HepG2 (cell line): ENCODE measurements at regions not wholly inside any gene's neighbourhood (a gene's known extent, or its start where the extent isn't known, plus 50 kb on each side); places are given as distances from the start of the nearest gene placed in this dataset.

Source experiments
- CHD4 ChIP-seq: fragments of 200-600 bp; sonication (generic); IDR thresholded peaks from 2 replicates; pipeline ENCODE4 v1.7.0; 2017; ENCODE audit warnings: mild to moderate bottlenecking, low read length, borderline replicate concordance
- CTCF ChIP-seq: sonication (generic); formaldehyde crosslinking; IDR thresholded peaks from 2 replicates; pipeline ENCODE4 v1.5.0; 2020; ENCODE audit warnings: mild to moderate bottlenecking, missing genetic modification reagents, moderate library complexity
- MYC ChIP-seq: sonication (generic); formaldehyde crosslinking; IDR thresholded peaks from 2 replicates; pipeline ENCODE4 v1.9.0; 2021; ENCODE audit warnings: missing genetic modification reagents, borderline replicate concordance
- PCBP1 ChIP-seq: fragments of 200-400 bp; formaldehyde crosslinking; IDR thresholded peaks from 2 replicates; pipeline ENCODE4 v1.6.1; 2017; ENCODE audit warnings: mild to moderate bottlenecking, low read depth, low read length, borderline replicate concordance
- ZBTB7A ChIP-seq: sonication (generic); formaldehyde crosslinking; IDR thresholded peaks from 2 replicates; pipeline ENCODE4 v1.8.0; 2022; ENCODE audit warnings: mild to moderate bottlenecking, missing genetic modification reagents
- ZFX ChIP-seq: sonication (generic); formaldehyde crosslinking; IDR thresholded peaks from 2 replicates; pipeline ENCODE4 v1.4.0; 2020; ENCODE audit warnings: mild to moderate bottlenecking, low read depth, missing genetic modification reagents, moderate library complexity
- ZGPAT ChIP-seq: IDR thresholded peaks from 2 replicates; pipeline ENCODE4 v1.6.1; 2016; ENCODE audit warnings: mild to moderate bottlenecking
- ZMYM3 ChIP-seq: sonication (generic); formaldehyde crosslinking; IDR thresholded peaks from 2 replicates; pipeline ENCODE4 v1.5.1; 2020; ENCODE audit warnings: mild to moderate bottlenecking, missing genetic modification reagents
- ZNF337 ChIP-seq: sonication (generic); formaldehyde crosslinking; IDR thresholded peaks from 2 replicates; pipeline ENCODE4 v1.5.1; 2020; ENCODE audit warnings: missing genetic modification reagents, low read depth, mild to moderate bottlenecking, borderline replicate concordance
- ZNF678 ChIP-seq: sonication (generic); formaldehyde crosslinking; IDR thresholded peaks from 2 replicates; pipeline ENCODE4 v1.4.0; 2020; ENCODE audit warnings: mild to moderate bottlenecking, missing genetic modification reagents
- TF ChIP-seq, protein P1 (sequence below): IDR thresholded peaks from 2 replicates; pipeline ENCODE4 v1.6.1; 2016; ENCODE audit warnings: missing compliant biosample characterization, missing genetic modification reagents, borderline replicate concordance

- TF ChIP-seq ZFX (CRISPR knock-in tag) (no peak), CHD4 (no peak), CTCF (CRISPR knock-in tag) (no peak), ZBTB7A (CRISPR knock-in tag) (no peak), ZMYM3 (CRISPR knock-in tag) (no peak), ZGPAT (CRISPR knock-in tag) (no peak), ZNF678 (CRISPR knock-in tag) (no peak), MYC (CRISPR knock-in tag) (no peak), PCBP1 (no peak), ZNF337 (CRISPR knock-in tag) (no peak)
- TF ChIP-seq, protein P1, sequence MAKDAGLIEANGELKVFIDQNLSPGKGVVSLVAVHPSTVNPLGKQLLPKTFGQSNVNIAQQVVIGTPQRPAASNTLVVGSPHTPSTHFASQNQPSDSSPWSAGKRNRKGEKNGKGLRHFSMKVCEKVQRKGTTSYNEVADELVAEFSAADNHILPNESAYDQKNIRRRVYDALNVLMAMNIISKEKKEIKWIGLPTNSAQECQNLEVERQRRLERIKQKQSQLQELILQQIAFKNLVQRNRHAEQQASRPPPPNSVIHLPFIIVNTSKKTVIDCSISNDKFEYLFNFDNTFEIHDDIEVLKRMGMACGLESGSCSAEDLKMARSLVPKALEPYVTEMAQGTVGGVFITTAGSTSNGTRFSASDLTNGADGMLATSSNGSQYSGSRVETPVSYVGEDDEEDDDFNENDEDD (CRISPR knock-in tag): no peak
Observed at GRCh38 chr15:69876064-69876940, 221.4 kb downstream of the TLE3 start.
